ENCODE measurements at regions not wholly inside any gene's neighbourhood (a gene's known extent, or its start where the extent isn't known, plus 50 kb on each side); places are given as distances from the start of the nearest gene placed in this dataset.

DNA sequence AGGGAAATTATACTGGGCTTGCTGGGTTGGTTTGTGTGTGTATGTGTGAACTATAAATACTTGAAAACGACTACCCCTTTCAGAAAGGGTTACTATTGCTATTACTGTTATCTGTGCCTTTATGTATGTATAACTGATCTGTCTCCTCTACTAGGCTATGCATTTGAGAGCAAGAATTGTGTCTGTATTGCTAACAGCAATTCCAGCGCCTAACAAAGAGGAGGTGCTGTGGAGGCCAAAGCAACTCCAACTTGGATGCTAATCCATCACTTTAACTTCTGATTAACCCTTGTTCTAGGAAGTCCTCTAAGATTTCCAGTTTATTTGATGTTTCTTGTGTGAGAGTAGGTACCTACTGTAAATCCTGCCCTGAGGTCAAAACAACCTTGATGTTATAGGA, 313.9 kb downstream of the PCNX1 start:
- intact Hi-C loops (cut with micrococcal nuclease) (no loop called here), dilution Hi-C loops (cut with MboI; ENCODE audit: extremely low pct_ligation_motif_present, low sequenced_read_pairs) (no loop called here)
- Histone ChIP-seq H3K4me3 (replicated peaks in 1 of 3; ENCODE audit: insufficient read depth in 1 of 3, low read depth in 1 of 3, low read length in 3 of 3) (no peak overlapping the region), H3K36me3 (ENCODE audit: control insufficient read depth in 2 of 2, extremely low read depth in 1 of 2, insufficient read depth in 2 of 2, low read length in 2 of 2) (no peaks in the 10 kb centered on the region), H3K27me3 (ENCODE audit: control insufficient read depth in 2 of 2, insufficient read depth in 2 of 2, low read length in 2 of 2) (no peaks in the 10 kb centered on the region), H3K9me1 (replicated peaks; ENCODE audit: control insufficient read depth, extremely low read depth, insufficient read depth, low read length) (no peaks in the 10 kb centered on the region), H2AFZ (ENCODE audit: low read depth, low read length) (no peak overlapping the region), H4K20me1 (replicated peaks; ENCODE audit: control insufficient read depth, extremely low read depth, insufficient read depth, low read length) (no peaks in the 10 kb centered on the region), H3K4me2 (ENCODE audit: insufficient read depth, low read length) (no peak overlapping the region), H3K79me2 (ENCODE audit: control insufficient read depth, insufficient read depth, low read length) (no peaks in the 10 kb centered on the region), H3K9me3 (replicated peaks; ENCODE audit: control insufficient read depth, insufficient read depth, low read length) (no peaks in the 10 kb centered on the region), H3K27ac (ENCODE audit: insufficient read depth, low read depth, low read length) (no peak overlapping the region), H3K9ac (replicated peaks; ENCODE audit: extremely low read depth, insufficient read depth, low read length) (no peak overlapping the region), H3K4me1 (ENCODE audit: control insufficient read depth, extremely low read depth, insufficient read depth, low read length) (no peaks in the 10 kb centered on the region)
- FAIRE-seq (no peak), DNase-seq (ENCODE audit: low read depth, low spot score) (no peak)
- ChIA-PET POLR2A (no interaction called here), CTCF (no interaction called here)
- TF ChIP-seq, protein P1, sequence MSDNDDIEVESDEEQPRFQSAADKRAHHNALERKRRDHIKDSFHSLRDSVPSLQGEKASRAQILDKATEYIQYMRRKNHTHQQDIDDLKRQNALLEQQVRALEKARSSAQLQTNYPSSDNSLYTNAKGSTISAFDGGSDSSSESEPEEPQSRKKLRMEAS (IDR thresholded peaks at IDR 0.05; ENCODE audit: insufficient read depth, insufficient read length), result no peak
- TF ChIP-seq FOS (IDR thresholded peaks at IDR 0.05; ENCODE audit: borderline replicate concordance, insufficient read depth, low read length) (no peak), EZH2 (IDR thresholded peaks at IDR 0.05; ENCODE audit: borderline replicate concordance, low read depth, low read length, severe bottlenecking) (no peak), MYC (IDR thresholded peaks at IDR 0.05; ENCODE audit: low read depth, low read length) (no peak), POLR2A (IDR thresholded peaks at IDR 0.05; ENCODE audit: low read depth, low read length) (no peak), JUN (IDR thresholded peaks at IDR 0.05; ENCODE audit: borderline replicate concordance, insufficient read depth, insufficient read length, low read depth) (no peak), GATA2 (IDR thresholded peaks at IDR 0.05; ENCODE audit: insufficient read depth, insufficient read length, low read depth, low read length) (no peak)
- BruUV-seq (replicated peaks), result no TSS peak

DNA sequence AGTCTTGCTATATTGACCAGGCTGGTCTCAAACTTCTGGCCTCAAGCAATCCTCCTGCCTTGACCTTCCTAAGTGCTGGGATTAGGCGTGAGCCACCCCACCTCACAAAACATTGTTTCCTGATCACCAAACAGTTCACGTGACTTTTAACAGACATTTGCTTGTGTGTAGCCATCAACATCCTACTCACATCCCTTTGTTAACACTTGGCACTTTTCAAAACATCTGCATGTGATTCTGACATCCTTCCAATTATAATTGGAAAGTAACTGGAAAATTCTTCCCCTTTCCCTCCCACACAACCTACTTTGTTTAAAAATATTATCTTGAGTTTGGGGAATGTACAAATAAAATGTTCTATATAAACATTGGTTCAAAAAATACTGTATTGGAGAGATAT, 317.9 kb downstream of the PCNX1 start:
- dilution Hi-C loops (cut with MboI; ENCODE audit: extremely low pct_ligation_motif_present, low sequenced_read_pairs) (no loop called here), intact Hi-C loops (cut with micrococcal nuclease) (no loop called here)
- Histone ChIP-seq H3K4me3 (replicated peaks in 1 of 3; ENCODE audit: insufficient read depth in 1 of 3, low read depth in 1 of 3, low read length in 3 of 3) (no peak overlapping the region), H3K36me3 (ENCODE audit: control insufficient read depth in 2 of 2, extremely low read depth in 1 of 2, insufficient read depth in 2 of 2, low read length in 2 of 2) (no peaks in the 10 kb centered on the region), H3K27ac (ENCODE audit: insufficient read depth, low read depth, low read length) (no peak overlapping the region), H3K9me3 (replicated peaks; ENCODE audit: control insufficient read depth, insufficient read depth, low read length) (no peaks in the 10 kb centered on the region), H3K4me1 (ENCODE audit: control insufficient read depth, extremely low read depth, insufficient read depth, low read length) (no peaks in the 10 kb centered on the region), H3K4me2 (ENCODE audit: insufficient read depth, low read length) (no peak overlapping the region), H3K9ac (replicated peaks; ENCODE audit: extremely low read depth, insufficient read depth, low read length) (no peak overlapping the region), H3K79me2 (ENCODE audit: control insufficient read depth, insufficient read depth, low read length) (no peaks in the 10 kb centered on the region), H2AFZ (ENCODE audit: low read depth, low read length) (no peak overlapping the region), H3K27me3 (ENCODE audit: control insufficient read depth in 2 of 2, insufficient read depth in 2 of 2, low read length in 2 of 2) (no peaks in the 10 kb centered on the region), H4K20me1 (replicated peaks; ENCODE audit: control insufficient read depth, extremely low read depth, insufficient read depth, low read length) (no peaks in the 10 kb centered on the region), H3K9me1 (replicated peaks; ENCODE audit: control insufficient read depth, extremely low read depth, insufficient read depth, low read length) (no peaks in the 10 kb centered on the region)
- ChIA-PET POLR2A (no interaction called here), CTCF (no interaction called here)
- BruUV-seq (replicated peaks), result no TSS peak
- FAIRE-seq, result no peak
- TF ChIP-seq, protein P1 (IDR thresholded peaks at IDR 0.05; ENCODE audit: insufficient read depth, insufficient read length), result no peak
- TF ChIP-seq POLR2A (IDR thresholded peaks at IDR 0.05; ENCODE audit: low read depth, low read length), result no peak
- no peak for TF ChIP-seq POLR2AphosphoS5 (IDR thresholded peaks at IDR 0.05; ENCODE audit: insufficient read depth, low read depth, low read length)
- TF ChIP-seq JUN (IDR thresholded peaks at IDR 0.05; ENCODE audit: borderline replicate concordance, insufficient read depth, insufficient read length, low read depth), result no peak
- TF ChIP-seq GATA2 (IDR thresholded peaks at IDR 0.05; ENCODE audit: insufficient read depth, insufficient read length, low read depth, low read length), result no peak
- TF ChIP-seq, protein P2, sequence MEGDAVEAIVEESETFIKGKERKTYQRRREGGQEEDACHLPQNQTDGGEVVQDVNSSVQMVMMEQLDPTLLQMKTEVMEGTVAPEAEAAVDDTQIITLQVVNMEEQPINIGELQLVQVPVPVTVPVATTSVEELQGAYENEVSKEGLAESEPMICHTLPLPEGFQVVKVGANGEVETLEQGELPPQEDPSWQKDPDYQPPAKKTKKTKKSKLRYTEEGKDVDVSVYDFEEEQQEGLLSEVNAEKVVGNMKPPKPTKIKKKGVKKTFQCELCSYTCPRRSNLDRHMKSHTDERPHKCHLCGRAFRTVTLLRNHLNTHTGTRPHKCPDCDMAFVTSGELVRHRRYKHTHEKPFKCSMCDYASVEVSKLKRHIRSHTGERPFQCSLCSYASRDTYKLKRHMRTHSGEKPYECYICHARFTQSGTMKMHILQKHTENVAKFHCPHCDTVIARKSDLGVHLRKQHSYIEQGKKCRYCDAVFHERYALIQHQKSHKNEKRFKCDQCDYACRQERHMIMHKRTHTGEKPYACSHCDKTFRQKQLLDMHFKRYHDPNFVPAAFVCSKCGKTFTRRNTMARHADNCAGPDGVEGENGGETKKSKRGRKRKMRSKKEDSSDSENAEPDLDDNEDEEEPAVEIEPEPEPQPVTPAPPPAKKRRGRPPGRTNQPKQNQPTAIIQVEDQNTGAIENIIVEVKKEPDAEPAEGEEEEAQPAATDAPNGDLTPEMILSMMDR (IDR thresholded peaks at IDR 0.05; ENCODE audit: extremely low read depth in 1 of 2, insufficient read depth in 1 of 2, low read depth in 1 of 2, low read length in 2 of 2), result no peak
- TF ChIP-seq FOS (IDR thresholded peaks at IDR 0.05; ENCODE audit: borderline replicate concordance, insufficient read depth, low read length), result no peak
- no peak for TF ChIP-seq MYC (IDR thresholded peaks at IDR 0.05; ENCODE audit: low read depth, low read length)
- TF ChIP-seq EZH2 (IDR thresholded peaks at IDR 0.05; ENCODE audit: borderline replicate concordance, low read depth, low read length, severe bottlenecking), result no peak
- DNase-seq (ENCODE audit: low read depth, low spot score), result no peak
